ENCODE measurements at regions not wholly inside any gene's neighbourhood (a gene's known extent, or its start where the extent isn't known, plus 50 kb on each side); places are given as distances from the start of the nearest gene placed in this dataset.

GRCh38 chr22:48902983-48903650, 924.6 kb downstream of the BRD1 start:
- TF ChIP-seq CTCF (IDR thresholded peaks at IDR 0.05; ENCODE audit: borderline replicate concordance, insufficient read depth, low read depth, low read length): no peak

GRCh38 chr22:48902001-48902869, 925.4 kb downstream of the BRD1 start:
- no peak overlapping the region for H3K4me3 ChIP-seq (ENCODE audit: low read depth, low read length)
- TF ChIP-seq CTCF (IDR thresholded peaks at IDR 0.05; ENCODE audit: borderline replicate concordance, insufficient read depth, low read depth, low read length): no peak

More at GRCh38 chr22:48902983-48903650, 924.6 kb downstream of the BRD1 start:
- no peak overlapping the region for H3K4me3 ChIP-seq (ENCODE audit: low read depth, low read length)

GRCh38 chr22:48901324-48901723, 926.3 kb downstream of the BRD1 start:
- no peak for TF ChIP-seq CTCF (IDR thresholded peaks at IDR 0.05; ENCODE audit: borderline replicate concordance, insufficient read depth, low read depth, low read length)
- no peak overlapping the region for H3K4me3 ChIP-seq (ENCODE audit: low read depth, low read length)

- TF ChIP-seq CTCF (IDR thresholded peaks at IDR 0.05; ENCODE audit: borderline replicate concordance, insufficient read depth, low read depth, low read length): no peak
- H3K4me3 ChIP-seq (ENCODE audit: low read depth, low read length): no peak overlapping the region
Observed at GRCh38 chr22:48900626-48901025, 927.0 kb downstream of the BRD1 start.

GRCh38 chr22:48900327-48900597, 927.4 kb downstream of the BRD1 start:
- H3K4me3 ChIP-seq (ENCODE audit: low read depth, low read length): no peak overlapping the region
- no peak for TF ChIP-seq CTCF (IDR thresholded peaks at IDR 0.05; ENCODE audit: borderline replicate concordance, insufficient read depth, low read depth, low read length)

GRCh38 chr22:48899523-48900326, 927.9 kb downstream of the BRD1 start:
- no peak for TF ChIP-seq CTCF (IDR thresholded peaks at IDR 0.05; ENCODE audit: borderline replicate concordance, insufficient read depth, low read depth, low read length)
- no peak overlapping the region for H3K4me3 ChIP-seq (ENCODE audit: low read depth, low read length)
